SK-N-SH treated with all-trans-retinoic acid at 6 μM for 48 hours (cell line): ENCODE measurements at regions not wholly inside any gene's neighbourhood (a gene's known extent, or its start where the extent isn't known, plus 50 kb on each side); places are given as distances from the start of the nearest gene placed in this dataset.

Experiments
- ATAC-seq: fragments of 200-7000 bp; cut with Tn5 transposase; 3 replicates; pipeline ENCODE4 v1.9.1; 2020; ENCODE audit warnings: mild to moderate bottlenecking, moderate library complexity
- ARNTL ChIP-seq: fragments of 450-650 bp; formaldehyde crosslinking; IDR thresholded peaks from 2 replicates; pipeline ENCODE4 v1.5.0; 2020; ENCODE audit warnings: low read depth, mild to moderate bottlenecking, moderate library complexity, borderline replicate concordance
- BACH2 ChIP-seq: fragments of 250-450 bp; sonication (Bioruptor Pico); IDR thresholded peaks from 2 replicates; pipeline ENCODE4 v1.9.0; 2021; ENCODE audit warnings: mild to moderate bottlenecking, borderline replicate concordance
- CSDC2 ChIP-seq: fragments of 250-450 bp; sonication (Bioruptor Pico); IDR thresholded peaks from 2 replicates; pipeline ENCODE4 v1.5.0; 2020; ENCODE audit warnings: mild to moderate bottlenecking, moderate library complexity
- GLIS3 ChIP-seq: fragments of 250-450 bp; sonication (Bioruptor Pico); IDR thresholded peaks from 2 replicates; pipeline ENCODE4 v1.5.0; 2020; ENCODE audit warnings: mild to moderate bottlenecking, moderate library complexity
- ISL1 ChIP-seq: fragments of 250-450 bp; sonication (Bioruptor Pico); IDR thresholded peaks from 2 replicates; pipeline ENCODE4 v2.1.2; 2022; ENCODE audit warnings: mild to moderate bottlenecking, moderate library complexity
- OSR1 ChIP-seq: fragments of 250-450 bp; sonication (Bioruptor Pico); IDR thresholded peaks from 2 replicates; pipeline ENCODE4 v1.8.0; 2022; ENCODE audit warnings: moderate library complexity, mild to moderate bottlenecking, inconsistent platforms
- PPARA ChIP-seq: fragments of 250-450 bp; sonication (Bioruptor Pico); IDR thresholded peaks from 2 replicates; pipeline ENCODE4 v1.5.0; 2020; ENCODE audit warnings: mild to moderate bottlenecking, borderline replicate concordance
- RARB ChIP-seq: fragments of 250-450 bp; sonication (Bioruptor Pico); IDR thresholded peaks from 2 replicates; pipeline ENCODE4 v1.8.0; 2021; ENCODE audit warnings: mild to moderate bottlenecking, moderate library complexity
- SNAI2 ChIP-seq: fragments of 250-450 bp; sonication (Bioruptor Pico); IDR thresholded peaks from 2 replicates; pipeline ENCODE4 v1.5.0; 2020; ENCODE audit warnings: mild to moderate bottlenecking, moderate library complexity
- TCF4 ChIP-seq: fragments of 250-450 bp; sonication (Bioruptor Pico); IDR thresholded peaks from 2 replicates; pipeline ENCODE4 v1.8.0; 2021; ENCODE audit warnings: mild to moderate bottlenecking, moderate library complexity, borderline replicate concordance
- TOX ChIP-seq: fragments of 250-450 bp; sonication (Bioruptor Pico); IDR thresholded peaks from 2 replicates; pipeline ENCODE4 v1.8.0; 2021; ENCODE audit warnings: mild to moderate bottlenecking, moderate library complexity, borderline replicate concordance
- ZC3H10 ChIP-seq: fragments of 250-450 bp; sonication (Bioruptor Pico); IDR thresholded peaks from 2 replicates; pipeline ENCODE4 v1.5.1; 2021; ENCODE audit warnings: mild to moderate bottlenecking, moderate library complexity
- ZFP3 ChIP-seq: fragments of 250-450 bp; sonication (Bioruptor Pico); IDR thresholded peaks from 2 replicates; pipeline ENCODE4 v1.5.0; 2020; ENCODE audit warnings: mild to moderate bottlenecking, moderate library complexity
- ZFP30 ChIP-seq: fragments of 450-650 bp; formaldehyde crosslinking; IDR thresholded peaks from 2 replicates; pipeline ENCODE4 v1.5.0; 2022; ENCODE audit warnings: mild to moderate bottlenecking, moderate library complexity
- ZNF565 ChIP-seq: fragments of 450-650 bp; formaldehyde crosslinking; conservative IDR thresholded peaks from 2 replicates; pipeline ENCODE4 v1.5.0; 2020; ENCODE audit warnings: low read depth, mild to moderate bottlenecking, moderate library complexity
- ZNF8 ChIP-seq: fragments of 450-650 bp; formaldehyde crosslinking; IDR thresholded peaks from 2 replicates; pipeline ENCODE4 v1.5.0; 2020; ENCODE audit warnings: mild to moderate bottlenecking, moderate library complexity
- TF ChIP-seq, protein P1 (sequence below): fragments of 250-450 bp; sonication (Bioruptor Pico); IDR thresholded peaks from 2 replicates; pipeline ENCODE4 v1.5.0; 2020; ENCODE audit warnings: mild to moderate bottlenecking, moderate library complexity
- TF ChIP-seq, protein P2 (sequence below): fragments of 250-450 bp; sonication (Bioruptor Pico); IDR thresholded peaks from 2 replicates; pipeline ENCODE4 v1.5.1; 2020; ENCODE audit warnings: low read depth, mild to moderate bottlenecking, moderate library complexity
- TF ChIP-seq, protein P3 (sequence below): fragments of 250-450 bp; sonication (Bioruptor Pico); IDR thresholded peaks from 2 replicates; pipeline ENCODE4 v1.8.0; 2020; ENCODE audit warnings: mild to moderate bottlenecking, moderate library complexity, borderline replicate concordance
- TF ChIP-seq, protein P4 (sequence below): fragments of 250-450 bp; sonication (Bioruptor Pico); IDR thresholded peaks from 2 replicates; pipeline ENCODE4 v1.5.1; 2021; ENCODE audit warnings: mild to moderate bottlenecking, moderate library complexity
- TF ChIP-seq, protein P5 (sequence below): fragments of 250-450 bp; sonication (Bioruptor Pico); IDR thresholded peaks from 2 replicates; pipeline ENCODE4 v1.8.0; 2021; ENCODE audit warnings: low read depth, mild to moderate bottlenecking, moderate library complexity, borderline replicate concordance

DNA sequence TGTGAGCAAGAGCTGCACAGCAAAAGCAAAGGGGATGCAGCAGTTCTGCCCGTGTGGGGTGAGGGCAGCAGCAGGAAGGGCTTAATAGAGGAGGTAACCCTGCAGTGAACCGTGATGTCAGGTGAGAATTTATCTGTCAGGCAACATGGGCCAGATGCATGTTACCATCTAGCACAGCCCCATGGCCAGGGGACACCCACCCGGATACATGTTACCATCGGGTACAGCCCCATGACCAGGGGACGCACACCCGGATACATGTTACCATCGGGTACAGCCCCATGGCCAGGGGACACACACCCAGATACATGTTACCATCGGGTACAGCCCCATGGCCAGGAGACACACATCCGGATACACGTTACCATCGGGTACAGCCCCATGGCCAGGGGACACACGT, 99.4 kb downstream of the RBFOX3 start:
- no peak for TF ChIP-seq ZNF8 (CRISPR knock-in tag)
- TF ChIP-seq, protein P1, sequence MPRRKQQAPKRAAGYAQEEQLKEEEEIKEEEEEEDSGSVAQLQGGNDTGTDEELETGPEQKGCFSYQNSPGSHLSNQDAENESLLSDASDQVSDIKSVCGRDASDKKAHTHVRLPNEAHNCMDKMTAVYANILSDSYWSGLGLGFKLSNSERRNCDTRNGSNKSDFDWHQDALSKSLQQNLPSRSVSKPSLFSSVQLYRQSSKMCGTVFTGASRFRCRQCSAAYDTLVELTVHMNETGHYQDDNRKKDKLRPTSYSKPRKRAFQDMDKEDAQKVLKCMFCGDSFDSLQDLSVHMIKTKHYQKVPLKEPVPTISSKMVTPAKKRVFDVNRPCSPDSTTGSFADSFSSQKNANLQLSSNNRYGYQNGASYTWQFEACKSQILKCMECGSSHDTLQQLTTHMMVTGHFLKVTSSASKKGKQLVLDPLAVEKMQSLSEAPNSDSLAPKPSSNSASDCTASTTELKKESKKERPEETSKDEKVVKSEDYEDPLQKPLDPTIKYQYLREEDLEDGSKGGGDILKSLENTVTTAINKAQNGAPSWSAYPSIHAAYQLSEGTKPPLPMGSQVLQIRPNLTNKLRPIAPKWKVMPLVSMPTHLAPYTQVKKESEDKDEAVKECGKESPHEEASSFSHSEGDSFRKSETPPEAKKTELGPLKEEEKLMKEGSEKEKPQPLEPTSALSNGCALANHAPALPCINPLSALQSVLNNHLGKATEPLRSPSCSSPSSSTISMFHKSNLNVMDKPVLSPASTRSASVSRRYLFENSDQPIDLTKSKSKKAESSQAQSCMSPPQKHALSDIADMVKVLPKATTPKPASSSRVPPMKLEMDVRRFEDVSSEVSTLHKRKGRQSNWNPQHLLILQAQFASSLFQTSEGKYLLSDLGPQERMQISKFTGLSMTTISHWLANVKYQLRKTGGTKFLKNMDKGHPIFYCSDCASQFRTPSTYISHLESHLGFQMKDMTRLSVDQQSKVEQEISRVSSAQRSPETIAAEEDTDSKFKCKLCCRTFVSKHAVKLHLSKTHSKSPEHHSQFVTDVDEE (CRISPR knock-in tag): no peak
- no peak for TF ChIP-seq ZC3H10 (CRISPR knock-in tag)
- no peak for TF ChIP-seq RARB (CRISPR knock-in tag)
- no peak for TF ChIP-seq OSR1
- no peak for TF ChIP-seq PPARA
- TF ChIP-seq, protein P2, sequence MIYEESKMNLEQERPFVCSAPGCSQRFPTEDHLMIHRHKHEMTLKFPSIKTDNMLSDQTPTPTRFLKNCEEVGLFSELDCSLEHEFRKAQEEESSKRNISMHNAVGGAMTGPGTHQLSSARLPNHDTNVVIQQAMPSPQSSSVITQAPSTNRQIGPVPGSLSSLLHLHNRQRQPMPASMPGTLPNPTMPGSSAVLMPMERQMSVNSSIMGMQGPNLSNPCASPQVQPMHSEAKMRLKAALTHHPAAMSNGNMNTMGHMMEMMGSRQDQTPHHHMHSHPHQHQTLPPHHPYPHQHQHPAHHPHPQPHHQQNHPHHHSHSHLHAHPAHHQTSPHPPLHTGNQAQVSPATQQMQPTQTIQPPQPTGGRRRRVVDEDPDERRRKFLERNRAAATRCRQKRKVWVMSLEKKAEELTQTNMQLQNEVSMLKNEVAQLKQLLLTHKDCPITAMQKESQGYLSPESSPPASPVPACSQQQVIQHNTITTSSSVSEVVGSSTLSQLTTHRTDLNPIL: no peak
- TF ChIP-seq SNAI2 (CRISPR knock-in tag): no peak
- TF ChIP-seq, protein P3, sequence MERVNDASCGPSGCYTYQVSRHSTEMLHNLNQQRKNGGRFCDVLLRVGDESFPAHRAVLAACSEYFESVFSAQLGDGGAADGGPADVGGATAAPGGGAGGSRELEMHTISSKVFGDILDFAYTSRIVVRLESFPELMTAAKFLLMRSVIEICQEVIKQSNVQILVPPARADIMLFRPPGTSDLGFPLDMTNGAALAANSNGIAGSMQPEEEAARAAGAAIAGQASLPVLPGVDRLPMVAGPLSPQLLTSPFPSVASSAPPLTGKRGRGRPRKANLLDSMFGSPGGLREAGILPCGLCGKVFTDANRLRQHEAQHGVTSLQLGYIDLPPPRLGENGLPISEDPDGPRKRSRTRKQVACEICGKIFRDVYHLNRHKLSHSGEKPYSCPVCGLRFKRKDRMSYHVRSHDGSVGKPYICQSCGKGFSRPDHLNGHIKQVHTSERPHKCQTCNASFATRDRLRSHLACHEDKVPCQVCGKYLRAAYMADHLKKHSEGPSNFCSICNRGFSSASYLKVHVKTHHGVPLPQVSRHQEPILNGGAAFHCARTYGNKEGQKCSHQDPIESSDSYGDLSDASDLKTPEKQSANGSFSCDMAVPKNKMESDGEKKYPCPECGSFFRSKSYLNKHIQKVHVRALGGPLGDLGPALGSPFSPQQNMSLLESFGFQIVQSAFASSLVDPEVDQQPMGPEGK: no peak
- TF ChIP-seq, protein P4, sequence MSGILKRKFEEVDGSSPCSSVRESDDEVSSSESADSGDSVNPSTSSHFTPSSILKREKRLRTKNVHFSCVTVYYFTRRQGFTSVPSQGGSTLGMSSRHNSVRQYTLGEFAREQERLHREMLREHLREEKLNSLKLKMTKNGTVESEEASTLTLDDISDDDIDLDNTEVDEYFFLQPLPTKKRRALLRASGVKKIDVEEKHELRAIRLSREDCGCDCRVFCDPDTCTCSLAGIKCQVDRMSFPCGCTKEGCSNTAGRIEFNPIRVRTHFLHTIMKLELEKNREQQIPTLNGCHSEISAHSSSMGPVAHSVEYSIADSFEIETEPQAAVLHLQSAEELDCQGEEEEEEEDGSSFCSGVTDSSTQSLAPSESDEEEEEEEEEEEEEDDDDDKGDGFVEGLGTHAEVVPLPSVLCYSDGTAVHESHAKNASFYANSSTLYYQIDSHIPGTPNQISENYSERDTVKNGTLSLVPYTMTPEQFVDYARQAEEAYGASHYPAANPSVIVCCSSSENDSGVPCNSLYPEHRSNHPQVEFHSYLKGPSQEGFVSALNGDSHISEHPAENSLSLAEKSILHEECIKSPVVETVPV (CRISPR knock-in tag): no peak
- no peak for TF ChIP-seq BACH2 (CRISPR knock-in tag)
- TF ChIP-seq, all 23 proteins: peak for 0

DNA sequence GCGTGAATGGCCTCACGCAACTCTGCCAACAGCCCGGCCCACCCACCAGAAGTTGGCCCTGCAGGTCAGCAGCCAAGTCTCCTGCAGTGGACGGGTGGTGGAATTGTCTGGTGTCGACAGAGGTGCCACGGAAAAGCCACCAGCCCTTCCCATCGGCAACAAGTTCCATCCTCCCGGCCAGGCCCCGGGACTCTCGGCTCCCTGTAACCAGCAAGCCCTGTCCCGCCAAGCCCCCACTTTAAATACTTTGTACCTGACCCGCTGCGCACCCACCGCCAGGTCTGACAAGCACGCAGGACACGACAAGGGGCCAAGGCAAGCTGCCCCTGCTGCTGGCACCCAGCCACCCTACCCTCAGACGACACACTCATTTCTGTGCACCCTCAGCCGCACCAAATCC, 100.8 kb downstream of the RBFOX3 start:
- no peak for ATAC-seq
- no peak for TF ChIP-seq ZNF565 (CRISPR knock-in tag)
- TF ChIP-seq TCF4 (CRISPR knock-in tag): no peak
- TF ChIP-seq GLIS3: no peak
- TF ChIP-seq, protein P2: no peak
- no peak for TF ChIP-seq ZC3H10 (CRISPR knock-in tag)
- TF ChIP-seq CSDC2 (CRISPR knock-in tag): no peak
- no peak for TF ChIP-seq ARNTL (CRISPR knock-in tag)
- TF ChIP-seq TOX: no peak
- no peak for TF ChIP-seq OSR1
- TF ChIP-seq, protein P3: no peak
- no peak for TF ChIP-seq BACH2 (CRISPR knock-in tag)
- no peak for TF ChIP-seq PPARA
- no peak for TF ChIP-seq ISL1 (CRISPR knock-in tag)
- TF ChIP-seq, protein P5, sequence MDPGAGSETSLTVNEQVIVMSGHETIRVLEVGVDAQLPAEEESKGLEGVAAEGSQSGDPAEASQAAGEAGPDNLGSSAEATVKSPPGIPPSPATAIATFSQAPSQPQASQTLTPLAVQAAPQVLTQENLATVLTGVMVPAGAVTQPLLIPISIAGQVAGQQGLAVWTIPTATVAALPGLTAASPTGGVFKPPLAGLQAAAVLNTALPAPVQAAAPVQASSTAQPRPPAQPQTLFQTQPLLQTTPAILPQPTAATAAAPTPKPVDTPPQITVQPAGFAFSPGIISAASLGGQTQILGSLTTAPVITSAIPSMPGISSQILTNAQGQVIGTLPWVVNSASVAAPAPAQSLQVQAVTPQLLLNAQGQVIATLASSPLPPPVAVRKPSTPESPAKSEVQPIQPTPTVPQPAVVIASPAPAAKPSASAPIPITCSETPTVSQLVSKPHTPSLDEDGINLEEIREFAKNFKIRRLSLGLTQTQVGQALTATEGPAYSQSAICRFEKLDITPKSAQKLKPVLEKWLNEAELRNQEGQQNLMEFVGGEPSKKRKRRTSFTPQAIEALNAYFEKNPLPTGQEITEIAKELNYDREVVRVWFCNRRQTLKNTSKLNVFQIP: no peak
- TF ChIP-seq ZFP30 (CRISPR knock-in tag): no peak
- no peak for TF ChIP-seq ZFP3 (CRISPR knock-in tag)

More for the DNA sequence above, 99.4 kb downstream of the RBFOX3 start:
- no peak for ATAC-seq
